HK-2 (cell line): ENCODE measurements at regions not wholly inside any gene's neighbourhood (a gene's known extent, or its start where the extent isn't known, plus 50 kb on each side); places are given as distances from the start of the nearest gene placed in this dataset.
"Not testable (repeated sequence)": the region's sequence is repeated elsewhere in the genome, so short reads cannot be mapped to it uniquely, and the experiment has no call there.

ENCODE experiments used
- DNase-seq: peaks from one replicate; pipeline ENCODE4 v3.0.0-alpha.2; 2018; ENCODE audit not compliant: unreplicated experiment

GRCh38 chr16:86343796-86344585 lies 166.3 kb upstream of the FOXF1 start:
- DNase-seq: no peak

DNA sequence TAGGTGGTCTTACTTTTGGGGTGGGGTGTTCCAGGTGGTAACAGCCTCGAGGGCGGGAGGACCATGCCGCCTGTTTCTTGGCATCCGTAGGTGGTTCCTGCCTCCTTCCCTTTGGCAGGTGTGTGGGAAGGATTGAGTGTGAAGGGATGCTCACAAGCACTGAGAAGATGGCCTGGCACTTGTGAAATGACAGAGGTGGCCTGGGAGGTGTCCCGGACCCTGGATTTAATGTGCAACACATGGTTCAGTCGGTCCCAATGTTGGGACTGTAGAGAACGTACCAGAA lies 165.8 kb upstream of the FOXF1 start:
- DNase-seq: no peak

GRCh38 chr16:86344881-86345280 lies 165.4 kb upstream of the FOXF1 start:
- DNase-seq: no peak

- no peak for DNase-seq
Observed at GRCh38 chr16:86345516-86345915, 164.8 kb upstream of the FOXF1 start.

DNA sequence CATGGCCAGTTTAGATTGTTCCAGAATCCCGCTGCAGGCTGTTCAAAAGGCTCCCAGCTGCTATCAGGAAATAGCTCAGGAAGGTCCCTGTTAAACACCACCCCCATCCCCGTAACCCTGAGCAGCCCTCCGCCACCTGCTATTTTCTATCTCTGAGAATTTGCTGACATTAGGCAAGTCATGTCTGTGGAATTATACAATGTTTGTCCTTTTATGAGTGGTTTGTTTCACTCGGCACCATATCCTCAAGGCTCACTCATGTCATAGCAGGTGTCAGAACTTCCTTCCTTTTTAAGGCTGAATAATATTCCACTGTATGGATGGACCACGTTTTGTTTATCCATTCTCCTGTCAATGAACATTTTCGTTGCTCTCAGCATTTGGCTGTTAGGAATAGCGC lies 164.3 kb upstream of the FOXF1 start:
- DNase-seq: no peak

GRCh38 chr16:86347090-86347489 lies 163.2 kb upstream of the FOXF1 start:
- no peak for DNase-seq

GRCh38 chr16:86347916-86348555 lies 162.3 kb upstream of the FOXF1 start:
- DNase-seq: no peak

DNA sequence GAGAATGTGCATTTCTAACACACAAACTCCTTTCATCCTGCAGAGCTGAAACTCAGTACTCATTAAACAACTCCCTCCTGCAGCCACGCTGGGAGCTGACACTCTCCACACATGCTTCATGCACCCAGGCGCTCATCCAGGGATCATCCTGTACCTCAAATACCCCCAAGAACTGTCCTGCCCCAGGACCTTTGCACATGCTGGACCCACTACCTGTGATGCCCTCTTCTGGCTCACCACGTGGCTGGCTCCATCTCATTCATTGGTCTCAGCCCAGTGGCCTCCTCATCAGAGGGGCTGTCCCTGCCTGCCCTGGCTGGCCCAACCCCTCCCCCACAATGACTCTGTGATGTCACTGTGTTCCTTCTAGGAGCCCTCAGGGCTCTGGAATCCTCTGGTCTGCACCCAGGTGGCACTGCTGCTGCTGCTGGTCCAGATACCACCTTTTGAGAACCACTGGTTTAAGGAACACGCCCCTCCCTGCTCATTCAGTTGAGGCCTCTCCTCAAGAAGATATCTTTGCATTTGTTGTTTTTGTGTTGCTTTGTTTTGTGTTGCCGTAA lies 160.9 kb upstream of the FOXF1 start:
- DNase-seq: no peak

DNA sequence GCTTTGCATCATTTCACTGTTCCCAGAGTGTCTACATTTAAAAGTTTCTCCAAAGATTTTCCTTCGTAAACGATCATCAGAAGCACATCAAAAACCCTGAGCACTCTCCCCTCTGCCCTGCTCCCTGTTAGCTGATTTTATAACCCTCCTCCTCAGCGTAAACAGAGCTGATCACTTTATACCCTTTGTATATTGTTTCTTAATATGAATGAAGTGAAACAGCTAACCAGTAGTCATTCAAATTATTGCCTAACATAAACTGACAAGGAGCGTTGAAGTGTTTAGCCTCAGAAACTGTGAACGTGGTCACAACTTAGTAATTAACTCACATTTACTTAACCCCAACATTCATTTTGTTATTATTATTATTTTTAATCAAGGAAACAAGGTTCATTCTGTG lies 160.0 kb upstream of the FOXF1 start:
- DNase-seq: no peak

DNA sequence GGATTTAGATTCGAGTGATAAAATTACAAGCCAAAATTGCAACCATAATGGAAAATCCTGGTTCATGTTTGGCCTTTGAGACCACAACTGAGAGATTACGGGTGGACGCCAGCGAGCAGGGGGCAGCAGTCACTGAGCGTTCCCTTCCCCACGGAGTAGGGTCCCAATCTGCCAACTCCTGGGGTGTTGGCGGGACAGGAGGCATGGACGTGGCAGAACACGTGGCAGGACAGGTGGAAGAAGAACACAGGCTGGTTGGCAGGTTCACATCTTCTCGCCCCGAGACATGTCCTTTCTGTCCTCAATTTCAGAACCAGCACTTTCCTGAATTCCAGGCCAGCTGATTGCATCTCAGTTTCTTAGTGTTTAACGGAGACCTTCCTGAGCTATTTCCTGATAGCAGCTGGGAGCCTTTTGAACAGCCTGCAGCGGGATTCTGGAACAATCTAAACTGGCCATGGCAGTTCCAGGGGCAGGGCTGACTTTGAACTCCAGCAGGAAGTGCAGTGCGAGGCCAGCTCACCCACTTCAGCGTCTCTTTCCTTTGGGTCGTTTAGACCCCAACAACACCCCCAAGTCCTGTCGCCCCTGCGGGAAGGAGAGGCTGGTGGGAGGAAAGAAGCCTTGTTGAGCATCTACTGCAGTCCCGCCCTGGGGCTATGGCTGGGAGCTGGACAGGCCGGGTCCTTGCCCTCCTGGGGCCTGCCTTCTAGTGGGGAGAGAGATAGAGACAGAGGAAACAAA lies 159.1 kb upstream of the FOXF1 start:
- no peak for DNase-seq

DNA sequence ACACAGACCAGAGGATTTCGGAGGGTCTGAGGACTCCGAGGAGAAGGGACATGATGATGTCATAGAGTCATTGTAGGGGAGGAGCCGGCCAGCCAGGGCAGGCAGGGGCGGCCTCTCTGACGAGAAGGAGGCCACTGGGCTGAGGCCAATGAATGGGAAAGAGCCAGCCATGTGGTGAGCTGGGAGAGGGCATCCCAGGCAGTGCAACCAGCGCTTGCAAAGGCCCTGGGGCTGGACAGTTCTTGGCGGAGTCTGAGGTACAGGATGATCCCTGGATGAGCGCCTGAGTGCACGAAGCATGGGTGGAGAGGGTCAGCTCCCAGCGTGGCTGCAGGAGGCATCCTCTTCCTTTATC lies 158.6 kb upstream of the FOXF1 start:
- DNase-seq: not testable (repeated sequence)

DNA sequence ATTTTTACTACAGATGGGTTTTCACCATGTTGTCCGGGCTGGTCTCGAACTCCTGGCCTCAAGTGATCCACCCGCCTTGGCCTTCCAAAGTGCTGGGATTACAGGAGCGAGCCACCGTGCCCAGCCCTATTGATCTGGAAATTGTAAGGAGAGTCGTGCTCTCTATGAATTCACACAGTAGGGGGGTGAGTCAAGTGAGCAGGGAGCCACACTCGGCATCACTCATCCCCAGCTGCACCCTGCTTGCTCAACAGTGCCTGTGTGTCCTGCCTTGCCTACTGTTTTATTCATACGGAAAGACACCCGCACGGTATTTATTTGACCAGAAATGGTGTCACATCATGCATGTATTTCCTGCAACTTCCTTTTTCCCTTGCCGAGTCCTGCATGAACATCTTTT lies 157.2 kb upstream of the FOXF1 start:
- no peak for DNase-seq

DNA sequence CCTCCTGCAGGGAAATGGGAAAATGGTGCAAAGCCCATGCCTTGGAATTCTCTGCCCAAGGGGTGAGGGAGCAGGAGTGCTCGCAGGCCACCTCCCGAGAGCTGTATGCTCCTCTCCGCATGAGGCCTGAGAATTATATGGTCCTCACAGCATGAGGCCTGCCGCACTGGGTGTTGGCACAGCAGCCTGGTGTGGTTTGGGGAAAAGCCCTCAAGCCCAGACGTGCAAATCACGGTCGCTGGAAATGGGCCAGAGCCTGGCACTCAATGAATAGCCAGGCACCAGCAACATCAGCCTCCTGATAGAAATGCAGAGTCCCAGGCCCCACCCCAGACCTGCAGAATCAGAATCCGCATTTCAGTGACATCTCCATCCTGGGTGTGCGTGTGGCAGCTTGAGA lies 156.4 kb upstream of the FOXF1 start:
- DNase-seq: no peak

DNA sequence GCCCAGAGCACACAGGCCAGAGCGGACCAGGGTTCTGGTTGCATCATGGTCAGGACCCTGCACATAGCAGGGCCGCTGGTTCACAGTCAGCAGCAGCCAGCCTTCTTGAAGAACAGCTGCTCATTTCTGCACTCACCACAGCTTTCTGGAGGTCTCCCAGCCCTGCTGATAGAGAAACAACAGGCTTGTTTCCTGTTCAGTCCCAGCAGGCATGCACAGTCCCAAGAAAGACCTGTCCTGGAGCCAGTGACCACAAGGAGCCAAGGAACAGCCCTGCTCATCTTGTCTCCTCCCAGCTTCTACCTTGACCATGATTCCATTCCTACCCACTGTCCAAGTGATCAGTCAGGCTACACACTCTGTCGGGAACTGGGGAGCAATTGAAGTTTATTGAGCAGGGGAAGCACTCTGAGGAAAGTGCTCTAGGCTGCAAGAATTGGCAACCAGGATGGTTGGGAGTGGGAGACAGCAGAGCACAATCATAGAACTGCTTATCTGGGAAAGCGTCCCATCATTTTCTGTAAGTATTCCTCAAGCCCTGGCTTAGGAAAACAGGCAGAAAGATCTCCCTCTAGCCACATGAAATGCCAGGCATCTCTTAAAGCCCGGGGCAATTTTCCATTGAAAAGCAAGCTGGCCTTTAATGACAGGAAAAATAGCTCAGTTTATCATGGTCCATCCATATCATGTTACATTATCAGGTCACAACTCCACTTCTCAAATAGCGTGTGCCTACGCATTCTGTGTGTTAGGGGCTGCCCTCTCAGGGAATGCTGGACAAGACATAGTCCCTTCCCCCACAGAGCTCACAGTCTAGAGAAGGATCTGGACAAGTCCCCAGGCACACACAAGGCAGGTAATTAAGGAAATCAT lies 155.4 kb upstream of the FOXF1 start:
- DNase-seq: no peak

DNA sequence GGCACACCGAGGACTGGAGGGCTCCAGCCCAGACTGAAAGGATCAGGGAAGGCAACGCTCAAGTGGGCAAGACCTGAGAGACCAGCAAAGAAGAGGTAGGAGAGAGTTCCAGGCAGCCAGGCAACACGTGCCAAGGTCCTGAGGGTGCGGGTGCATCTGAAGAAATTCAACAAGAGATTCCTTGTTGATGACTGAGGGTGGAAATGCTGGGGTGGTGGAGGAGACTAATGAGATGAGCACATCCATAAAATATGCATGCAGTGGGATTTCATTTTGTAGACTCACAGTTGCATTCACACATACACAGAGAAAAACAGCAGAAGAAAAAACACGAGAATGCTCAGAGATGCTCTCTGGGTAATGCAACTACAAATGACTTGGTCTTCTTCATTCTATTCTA lies 154.8 kb upstream of the FOXF1 start:
- DNase-seq: no peak

GRCh38 chr16:86355951-86356350 lies 154.4 kb upstream of the FOXF1 start:
- DNase-seq: no peak

- no peak for DNase-seq
Observed at GRCh38 chr16:86356804-86357203, 153.5 kb upstream of the FOXF1 start.

DNA sequence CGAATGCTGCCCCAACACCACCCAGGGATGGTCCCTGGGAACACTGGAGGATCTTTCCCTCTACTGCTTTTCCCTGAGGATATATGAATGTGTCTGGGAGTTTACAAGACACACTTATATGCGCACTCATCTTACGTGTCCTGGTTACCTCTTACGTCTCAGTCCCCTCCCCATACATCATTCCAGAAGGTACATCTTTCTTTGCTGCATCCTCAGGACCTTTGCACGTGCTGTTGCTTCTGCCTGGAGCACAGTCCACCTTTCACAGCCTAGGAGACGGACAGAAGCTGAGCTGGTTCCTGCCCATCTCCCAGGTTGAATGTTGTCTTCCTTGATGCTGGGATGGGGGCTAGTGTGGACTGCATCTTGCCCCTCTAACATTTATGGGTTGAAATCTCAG lies 153.0 kb upstream of the FOXF1 start:
- DNase-seq: no peak

- no peak for DNase-seq
Observed at GRCh38 chr16:86357950-86358349, 152.4 kb upstream of the FOXF1 start.

DNA sequence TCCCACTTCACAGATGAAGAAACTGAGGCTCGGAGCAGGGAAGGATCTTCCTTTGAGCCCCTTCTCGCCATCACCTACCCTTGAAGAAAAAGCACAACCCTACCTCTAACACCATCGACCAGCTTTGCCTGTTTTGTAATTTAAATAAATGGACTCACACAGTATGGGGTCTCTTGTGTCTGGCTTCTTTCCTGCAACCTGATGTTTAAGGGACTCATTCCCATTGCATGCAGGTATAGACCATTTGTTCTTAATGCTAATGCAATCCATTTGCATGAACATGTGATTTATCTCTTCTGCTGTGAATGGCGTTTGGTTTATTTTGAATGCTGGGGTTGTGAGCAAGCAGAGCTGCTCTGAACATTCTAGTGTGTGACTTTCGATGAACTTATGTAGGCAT lies 150.8 kb upstream of the FOXF1 start:
- DNase-seq: no peak

DNA sequence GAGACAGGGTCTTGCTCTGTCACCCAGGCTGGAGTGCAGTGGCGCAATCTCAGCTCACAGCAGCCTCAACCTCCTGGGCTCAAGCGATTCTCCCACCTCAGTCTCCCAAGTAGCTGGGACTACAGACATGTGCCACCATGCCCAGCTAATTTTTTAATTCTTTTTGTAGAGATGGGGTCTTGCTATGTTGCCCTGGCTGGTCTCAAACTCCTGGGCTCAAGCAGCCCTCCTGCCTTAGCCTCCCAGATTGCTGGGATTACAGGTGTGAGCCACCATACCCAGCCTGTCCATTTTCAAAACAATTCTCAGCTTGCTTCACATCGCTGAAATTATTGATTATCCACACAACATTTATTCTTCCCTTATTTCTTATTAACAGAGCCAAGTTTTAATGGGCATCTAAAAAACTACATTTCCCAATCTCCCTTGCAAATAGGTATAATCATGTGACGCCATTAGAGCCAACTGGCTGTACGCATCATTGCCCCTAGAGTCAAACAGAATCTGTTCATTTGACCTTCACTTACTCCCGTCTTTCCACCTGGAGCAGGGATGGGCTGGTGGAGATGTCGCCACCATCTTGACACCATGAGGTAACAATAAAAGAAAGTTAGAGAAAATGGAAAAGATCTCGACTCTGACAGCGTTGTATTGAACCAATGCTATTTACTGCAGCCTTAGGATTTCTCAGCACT lies 148.0 kb upstream of the FOXF1 start:
- no peak for DNase-seq
